CD4-positive, alpha-beta T cell treated with Interleukin-15 for 4 hours (primary cell): ENCODE measurements at regions not wholly inside any gene's neighbourhood (a gene's known extent, or its start where the extent isn't known, plus 50 kb on each side); places are given as distances from the start of the nearest gene placed in this dataset.
"Not testable (repeated sequence)": the region's sequence is repeated elsewhere in the genome, so short reads cannot be mapped to it uniquely, and the experiment has no call there.

Source experiments
- DNase-seq: peaks from one replicate; pipeline ENCODE4 v3.0.0-alpha.2; 2020; ENCODE audit warnings: low spot score

DNA sequence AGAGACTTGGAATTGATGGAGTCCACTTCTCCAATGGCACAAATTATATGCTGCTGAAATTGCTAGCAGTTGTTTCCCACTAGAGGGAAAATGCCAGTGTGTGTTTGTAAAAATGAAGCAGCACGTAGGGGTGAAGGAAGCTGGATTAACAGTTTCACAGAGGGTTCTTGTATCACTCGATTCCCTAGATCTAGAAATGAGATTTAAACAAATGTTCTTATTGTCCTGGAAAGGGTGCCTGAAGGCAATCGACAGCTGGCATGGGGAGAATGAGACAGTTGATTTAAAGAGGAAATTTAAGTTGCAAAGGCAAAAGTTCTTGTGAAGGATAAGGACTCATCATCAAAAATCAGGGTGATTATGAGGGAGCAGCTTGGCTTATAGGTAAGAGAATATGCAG, 234.8 kb upstream of the ARPP21 start:
- DNase-seq, result no peak

- DNase-seq, result no peak
These were observed 230.4 kb upstream of the ARPP21 start for GRCh38 chr3:35408882-35409281.

GRCh38 chr3:35409991-35410390, 229.3 kb upstream of the ARPP21 start:
- DNase-seq, result no peak

- DNase-seq, result no peak
These were observed 225.8 kb upstream of the ARPP21 start for GRCh38 chr3:35413483-35413882.

DNA sequence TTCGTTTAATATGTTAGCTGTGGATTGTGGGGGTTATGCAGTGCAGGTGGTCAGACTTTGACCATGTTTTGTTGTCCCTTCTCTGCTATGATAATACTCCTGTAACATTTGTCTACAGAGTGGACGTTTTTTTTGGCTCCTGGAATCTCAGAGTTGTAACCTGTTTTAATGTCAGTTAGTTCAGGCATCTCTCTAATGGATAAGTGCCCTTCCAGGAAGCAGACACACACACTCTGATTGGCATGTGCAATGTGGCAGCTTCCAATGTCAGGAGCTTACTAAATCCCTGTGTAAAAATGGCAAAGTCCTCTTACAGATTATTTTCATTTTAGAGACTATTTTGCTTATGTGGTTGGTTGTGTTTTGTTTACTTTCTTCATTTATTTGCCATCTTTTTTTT, 222.2 kb upstream of the ARPP21 start:
- no peak for DNase-seq

DNA sequence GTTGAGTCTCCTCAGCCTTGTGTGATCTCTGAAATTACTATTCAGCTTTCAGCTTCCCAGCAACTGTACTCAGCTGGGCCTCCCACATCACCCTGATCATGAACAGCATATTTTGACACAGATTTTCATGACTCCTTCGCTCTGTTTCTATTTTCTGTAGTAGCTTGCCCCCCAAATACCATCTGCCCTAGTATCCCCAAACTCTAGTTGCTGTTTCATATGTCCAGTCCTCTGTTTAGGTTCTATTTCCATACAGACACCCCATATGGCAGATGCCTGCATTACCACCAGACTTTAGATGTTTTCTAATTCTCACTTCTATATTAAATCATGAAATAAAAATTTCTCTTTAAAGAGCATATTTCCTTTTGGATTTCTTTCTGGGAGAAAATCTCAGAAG, 217.2 kb upstream of the ARPP21 start:
- DNase-seq, result no peak

DNA sequence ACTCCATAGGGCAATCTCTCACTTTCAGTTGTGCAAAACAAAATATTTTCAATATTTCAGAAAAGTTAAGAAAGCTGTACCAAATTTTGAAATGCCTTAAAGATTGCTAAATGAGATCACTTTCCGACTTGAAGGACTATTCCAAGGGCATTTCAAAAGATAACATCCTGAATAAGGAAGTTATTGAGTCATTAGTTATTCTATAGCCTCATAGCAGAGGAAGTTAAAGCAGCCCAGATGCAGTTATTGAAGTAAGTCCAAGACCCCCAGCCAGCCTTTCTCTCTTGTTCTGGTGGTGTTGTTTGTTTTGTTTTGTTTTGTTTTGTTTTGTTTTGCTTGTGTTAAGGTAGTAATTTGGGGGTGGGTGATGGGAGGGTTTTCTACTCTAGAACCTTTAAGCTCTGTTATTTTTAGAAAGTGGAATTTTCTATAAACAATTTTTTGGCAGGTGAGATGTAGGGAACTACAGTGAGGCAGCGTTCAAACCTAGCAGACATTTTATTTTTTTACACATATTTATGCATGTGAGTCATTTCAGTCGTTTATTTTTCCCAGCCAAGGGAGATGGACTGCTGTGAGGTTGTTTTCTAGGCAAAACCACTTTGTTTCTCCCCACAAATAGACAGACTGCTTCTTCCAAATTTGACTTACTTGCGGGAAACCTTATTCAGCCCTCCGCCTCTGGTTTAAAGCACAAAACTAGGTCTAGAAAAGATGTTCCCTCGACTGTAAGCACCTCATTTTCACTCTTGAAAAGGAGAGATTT, 216.3 kb upstream of the ARPP21 start:
- no peak for DNase-seq

- no peak for DNase-seq
These were observed 212.9 kb upstream of the ARPP21 start for GRCh38 chr3:35426366-35426958.

DNA sequence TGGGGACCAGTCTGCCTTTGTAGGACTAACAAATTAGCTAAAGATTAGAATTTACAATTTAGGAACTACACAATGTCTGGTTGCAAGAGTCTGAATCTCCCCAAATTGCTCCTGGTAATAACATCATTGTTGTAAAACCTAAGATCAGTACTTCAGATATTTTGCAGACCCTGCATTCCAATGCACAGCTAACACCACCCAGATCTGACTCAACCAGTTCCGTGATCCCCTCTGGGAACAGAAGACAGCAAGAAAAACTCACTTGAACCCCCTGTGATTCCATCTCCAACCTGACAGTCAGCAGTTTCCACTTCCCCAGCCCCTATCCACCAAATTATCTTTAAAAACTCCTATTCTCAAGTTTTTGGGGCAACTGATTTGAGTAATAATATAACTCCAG, 201.9 kb upstream of the ARPP21 start:
- no peak for DNase-seq

- DNase-seq, result no peak
These were observed 201.2 kb upstream of the ARPP21 start for GRCh38 chr3:35438101-35438500.

DNA sequence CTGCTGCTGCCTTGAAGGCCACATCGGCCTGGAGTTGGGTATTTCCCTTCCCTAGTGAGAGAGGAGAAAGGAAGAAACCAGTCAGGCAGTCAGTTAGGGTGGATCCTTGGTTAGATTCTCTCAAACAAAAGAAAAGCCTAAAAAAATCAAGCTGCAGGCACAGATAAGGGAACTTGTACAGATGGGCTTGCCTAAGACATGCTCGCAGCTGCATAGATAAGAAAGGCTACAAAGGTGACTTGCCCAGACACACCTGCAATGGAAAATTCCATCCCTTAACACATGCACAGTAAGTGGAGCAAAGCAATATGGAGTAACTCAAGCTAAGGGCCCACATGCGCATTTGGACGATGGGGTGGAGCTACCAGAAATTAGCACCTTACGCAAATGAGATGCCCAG, 199.7 kb upstream of the ARPP21 start:
- no peak for DNase-seq

DNA sequence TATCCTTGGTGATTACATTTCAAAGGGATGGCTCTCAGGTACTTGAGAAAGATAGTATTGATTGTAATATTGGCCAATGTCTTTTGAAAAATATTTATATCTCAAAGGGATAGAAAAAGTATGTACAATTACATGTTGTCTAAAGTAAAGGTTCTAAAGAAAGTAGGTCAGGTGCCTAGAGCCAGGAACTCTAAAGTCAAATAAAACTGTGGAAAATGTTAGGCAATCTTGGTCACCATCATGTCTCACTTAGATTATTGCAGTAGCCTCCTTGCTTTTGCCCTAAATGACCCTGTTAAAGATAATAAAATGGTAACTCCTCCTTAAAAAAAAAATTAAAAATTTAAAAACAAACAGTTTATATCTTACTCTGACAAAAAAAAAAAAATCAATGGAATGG, 198.5 kb upstream of the ARPP21 start:
- DNase-seq, result no peak

GRCh38 chr3:35446896-35447295, 192.4 kb upstream of the ARPP21 start:
- no peak for DNase-seq

- no peak for DNase-seq
These were observed 191.2 kb upstream of the ARPP21 start for GRCh38 chr3:35448121-35448520.

DNA sequence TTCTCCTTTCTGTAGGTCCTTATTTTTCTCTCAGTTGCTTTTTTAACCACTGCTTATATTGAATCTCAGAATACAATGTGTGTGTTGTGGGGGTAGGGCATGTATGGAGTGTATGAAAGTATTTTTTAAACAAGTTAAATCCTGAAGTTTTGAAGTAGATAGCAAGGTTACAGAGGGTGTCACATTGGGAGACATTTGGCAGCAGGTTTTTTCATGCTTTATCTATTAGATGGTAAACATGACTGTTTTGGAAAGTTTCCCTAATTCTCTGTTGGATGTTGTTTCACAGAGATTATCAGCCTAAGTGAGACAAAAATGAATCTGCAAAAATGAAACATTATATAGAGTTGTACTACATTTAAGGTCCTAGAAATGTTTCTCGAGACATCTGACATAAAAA, 190.6 kb upstream of the ARPP21 start:
- DNase-seq, result no peak

DNA sequence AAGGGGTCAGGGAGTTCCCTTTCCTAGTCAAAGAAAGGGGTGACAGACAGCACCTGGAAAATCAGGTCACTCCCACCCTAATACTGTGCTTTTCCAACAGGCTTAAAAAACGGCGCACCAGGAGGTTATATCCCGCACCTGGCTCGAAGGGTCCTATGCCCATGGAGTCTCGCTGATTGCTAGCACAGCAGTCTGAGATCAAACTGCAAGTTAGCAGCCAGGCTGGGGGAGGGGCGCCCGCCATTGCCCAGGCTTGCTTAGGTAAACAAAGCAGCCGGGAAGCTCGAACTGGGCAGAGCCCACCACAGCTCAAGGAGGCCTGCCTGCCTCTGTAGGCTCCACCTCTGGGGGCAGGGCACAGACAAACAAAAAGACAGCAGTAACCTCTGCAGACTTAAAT, 184.5 kb upstream of the ARPP21 start:
- DNase-seq, result not testable (repeated sequence)

- no peak for DNase-seq
These were observed 165.4 kb upstream of the ARPP21 start for GRCh38 chr3:35473956-35474355.

DNA sequence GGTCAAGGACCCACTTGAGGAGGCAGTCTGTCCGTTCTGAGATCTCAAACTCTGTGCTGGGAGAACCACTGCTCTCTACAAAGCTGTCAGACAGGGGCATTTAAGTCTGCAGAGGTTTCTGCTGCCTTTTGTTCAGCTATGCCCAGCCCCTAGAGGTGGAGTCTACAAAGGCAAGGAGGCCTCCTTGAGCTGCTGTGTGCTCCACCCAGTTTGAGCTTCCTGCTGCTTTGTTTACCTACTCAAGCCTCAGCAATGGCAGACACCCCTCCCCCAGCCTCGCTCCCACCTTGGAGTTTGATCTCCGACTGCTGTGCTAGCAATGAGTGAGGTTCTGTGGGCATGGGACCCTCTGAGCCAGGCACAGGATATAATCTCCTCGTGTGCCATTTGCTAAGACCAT, 156.8 kb upstream of the ARPP21 start:
- DNase-seq, result not testable (repeated sequence)

- DNase-seq, result no peak
These were observed 156.2 kb upstream of the ARPP21 start for GRCh38 chr3:35483131-35483530.

DNA sequence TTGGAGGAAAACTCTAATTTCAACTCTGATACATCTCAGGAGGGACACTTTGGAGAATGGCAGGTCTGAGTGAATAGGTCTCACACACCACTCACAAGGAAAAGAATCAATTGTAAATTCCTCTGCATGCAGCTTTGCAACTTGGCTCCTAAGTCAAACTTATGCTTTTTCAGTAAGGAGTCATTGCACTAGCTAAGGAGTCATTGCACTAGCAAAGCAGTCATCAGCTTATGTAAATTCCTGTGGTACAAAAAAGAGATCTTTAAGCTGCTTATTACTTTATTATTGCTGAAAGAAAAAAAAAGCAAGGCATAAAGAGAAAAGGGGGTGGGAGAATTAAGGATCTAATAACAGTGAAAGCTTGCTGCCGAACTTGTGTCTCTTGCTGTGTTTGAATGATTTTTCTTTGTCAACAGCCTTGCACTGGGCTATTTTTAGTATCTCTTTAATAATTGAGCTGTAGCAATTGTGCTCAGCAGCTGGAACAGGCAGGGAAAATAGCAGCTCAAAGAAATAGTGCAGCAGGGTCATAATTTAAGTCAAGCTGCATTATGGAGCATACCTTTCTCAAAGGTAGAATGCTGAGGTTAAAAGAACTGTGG, 154.3 kb upstream of the ARPP21 start:
- DNase-seq, result no peak

GRCh38 chr3:35486295-35486694, 153.0 kb upstream of the ARPP21 start:
- no peak for DNase-seq

DNA sequence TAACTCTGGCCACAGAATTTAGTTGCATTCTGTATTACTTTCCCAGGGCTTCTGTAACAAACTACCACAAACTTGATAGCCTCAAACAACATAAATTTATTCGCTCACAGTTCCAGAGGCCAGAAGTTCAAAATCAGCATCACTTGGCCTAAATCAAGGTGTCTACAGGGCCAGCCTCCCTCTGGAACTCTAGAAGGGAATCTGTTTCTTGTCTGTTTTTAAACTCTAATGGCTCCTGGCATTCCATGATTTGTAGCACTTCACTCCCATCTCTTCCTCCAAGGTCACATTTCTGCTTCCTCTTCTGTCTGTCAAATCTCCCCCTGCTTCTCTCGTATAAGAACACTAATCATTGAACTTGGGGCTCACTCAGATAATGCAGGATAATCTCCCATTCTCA, 151.9 kb upstream of the ARPP21 start:
- DNase-seq, result no peak

GRCh38 chr3:35488526-35488925, 150.8 kb upstream of the ARPP21 start:
- DNase-seq, result no peak

DNA sequence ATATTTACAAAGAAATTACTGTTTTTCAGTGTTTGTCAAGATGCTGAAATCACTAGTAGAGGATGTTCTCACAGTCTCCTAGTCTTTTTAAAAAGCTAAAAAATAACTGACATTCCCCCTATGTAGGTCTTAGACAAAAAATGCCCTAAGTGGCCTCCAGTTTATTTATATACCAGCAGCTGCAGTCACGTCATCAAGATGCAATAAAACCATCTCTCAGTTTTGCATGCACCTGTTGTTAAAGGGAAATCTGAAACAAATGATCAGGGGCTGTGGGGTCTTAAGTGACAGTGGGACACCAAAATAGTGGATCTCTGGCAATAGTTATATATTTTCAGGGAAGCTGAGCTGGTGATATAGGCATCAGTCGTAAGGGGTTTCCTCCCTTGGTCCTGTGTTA, 146.5 kb upstream of the ARPP21 start:
- no peak for DNase-seq
